Gastroesophageal sphincter (tissue), 4 donors: ENCODE measurements at regions not wholly inside any gene's neighbourhood (a gene's known extent, or its start where the extent isn't known, plus 50 kb on each side); places are given as distances from the start of the nearest gene placed in this dataset.

ENCODE experiments used
- ATAC-seq: fragments of 150-250 bp; one replicate; pipeline ENCODE4 v1.9.1; 2016; ENCODE audit warnings: mild to moderate bottlenecking, moderate library complexity
- H3K27ac ChIP-seq, 4 donors: fragments of 200-600 bp; sonication (generic) in 3 of 4; 1 replicate in 3 of 4; 2 replicates in 1 of 4; pipeline ENCODE4 v1.5.1; 2016 to 2019
- H3K27me3 ChIP-seq: fragments of 200-600 bp; sonication (generic); one replicate; pipeline ENCODE4 v1.5.1; 2019
- H3K36me3 ChIP-seq, 2 donors: fragments of 200-600 bp; sonication (generic); one replicate each; pipeline ENCODE4 v1.5.1; 2019; ENCODE audit warnings: control low read depth in 1 of 2
- H3K4me1 ChIP-seq, 3 donors: fragments of 200-600 bp; sonication (generic); 1 replicate in 2 of 3; 2 replicates in 1 of 3; pipeline ENCODE4 v1.5.1; 2016 to 2019; ENCODE audit warnings: control low read depth in 2 of 3
- H3K4me3 ChIP-seq, 2 donors: fragments of 200-600 bp; sonication (generic); one replicate each; pipeline ENCODE4 v1.5.1; 2019; ENCODE audit warnings: mild to moderate bottlenecking in 1 of 2, moderate library complexity in 1 of 2
- H3K9me3 ChIP-seq, 3 donors: fragments of 200-600 bp; sonication (generic); one replicate each; pipeline ENCODE4 v1.5.1; 2017 to 2019; ENCODE audit warnings: control low read depth in 2 of 3
- EP300 ChIP-seq: sonication (generic); formaldehyde crosslinking; IDR thresholded peaks from one replicate; pipeline ENCODE4 v1.6.1; 2017; ENCODE audit warnings: antibody characterized with exemption, mild to moderate bottlenecking
- POLR2A ChIP-seq, 2 donors: fragments of 450-650 bp; IDR thresholded peaks; one replicate each; pipeline ENCODE4 v1.6.1; 2017; ENCODE audit warnings: antibody characterized with exemption in 2 of 2, mild to moderate bottlenecking in 2 of 2, moderate library complexity in 1 of 2
- POLR2AphosphoS5 ChIP-seq: sonication (generic); formaldehyde crosslinking; IDR thresholded peaks from one replicate; pipeline ENCODE4 v1.6.1; 2017; ENCODE audit warnings: antibody characterized with exemption
- WGBS, 2 donors: methylation state at CpG; one replicate each; pipeline ENCODE4 v1.1.5; 2018; ENCODE audit warnings: low coverage in 1 of 2; 5-methylcytosine and 5-hydroxymethylcytosine counted together
- TF ChIP-seq, protein P1 (sequence below), 4 experiments: fragments of 200-600 bp in 2 of 4; fragments of 450-650 bp in 2 of 4; sonication (generic) in 1 of 4; IDR thresholded peaks; one replicate each; pipeline ENCODE4 v1.5.1; 2017 to 2019; ENCODE audit warnings: antibody characterized with exemption in 4 of 4, mild to moderate bottlenecking in 2 of 4, moderate library complexity in 2 of 4

- Histone ChIP-seq H3K36me3 (no peaks in the 10 kb centered on the region), H3K4me1 (no peaks in the 10 kb centered on the region), H3K27me3 (no peaks in the 10 kb centered on the region), H3K9me3 (no peaks in the 10 kb centered on the region), H3K4me3 (no peak overlapping the region), H3K27ac (no peak overlapping the region)
- TF ChIP-seq POLR2AphosphoS5 (no peak), EP300 (no peak), POLR2A (IDR thresholded peaks at IDR 0.05) (no peak)
- TF ChIP-seq, protein P1, sequence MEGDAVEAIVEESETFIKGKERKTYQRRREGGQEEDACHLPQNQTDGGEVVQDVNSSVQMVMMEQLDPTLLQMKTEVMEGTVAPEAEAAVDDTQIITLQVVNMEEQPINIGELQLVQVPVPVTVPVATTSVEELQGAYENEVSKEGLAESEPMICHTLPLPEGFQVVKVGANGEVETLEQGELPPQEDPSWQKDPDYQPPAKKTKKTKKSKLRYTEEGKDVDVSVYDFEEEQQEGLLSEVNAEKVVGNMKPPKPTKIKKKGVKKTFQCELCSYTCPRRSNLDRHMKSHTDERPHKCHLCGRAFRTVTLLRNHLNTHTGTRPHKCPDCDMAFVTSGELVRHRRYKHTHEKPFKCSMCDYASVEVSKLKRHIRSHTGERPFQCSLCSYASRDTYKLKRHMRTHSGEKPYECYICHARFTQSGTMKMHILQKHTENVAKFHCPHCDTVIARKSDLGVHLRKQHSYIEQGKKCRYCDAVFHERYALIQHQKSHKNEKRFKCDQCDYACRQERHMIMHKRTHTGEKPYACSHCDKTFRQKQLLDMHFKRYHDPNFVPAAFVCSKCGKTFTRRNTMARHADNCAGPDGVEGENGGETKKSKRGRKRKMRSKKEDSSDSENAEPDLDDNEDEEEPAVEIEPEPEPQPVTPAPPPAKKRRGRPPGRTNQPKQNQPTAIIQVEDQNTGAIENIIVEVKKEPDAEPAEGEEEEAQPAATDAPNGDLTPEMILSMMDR (IDR thresholded peaks at IDR 0.05), result no peak
- 72 to 84% methylated on average over 5 to 8 of the region's 11 CpGs for whole genome bisulfite sequencing, 2 donors
- ATAC-seq, result no peak
Observed at GRCh38 chr21:16239659-16240265, 510.0 kb downstream of the USP25 start.

GRCh38 chr21:16241016-16241415, 511.2 kb downstream of the USP25 start:
- H3K4me1 ChIP-seq, result no peaks in the 10 kb centered on the region
- no peak for ATAC-seq
- H3K27me3 ChIP-seq, result no peaks in the 10 kb centered on the region
- 64 to 79% methylated on average over 2 of the region's 2 CpGs for WGBS, 2 donors
- no peaks in the 10 kb centered on the region for H3K36me3 ChIP-seq
- no peak for TF ChIP-seq EP300
- TF ChIP-seq, protein P1 (IDR thresholded peaks at IDR 0.05), result no peak
- TF ChIP-seq POLR2AphosphoS5, result no peak
- TF ChIP-seq POLR2A (IDR thresholded peaks at IDR 0.05), result no peak
- no peak overlapping the region for H3K4me3 ChIP-seq
- H3K9me3 ChIP-seq, result no peaks in the 10 kb centered on the region
- no peak overlapping the region for H3K27ac ChIP-seq

DNA sequence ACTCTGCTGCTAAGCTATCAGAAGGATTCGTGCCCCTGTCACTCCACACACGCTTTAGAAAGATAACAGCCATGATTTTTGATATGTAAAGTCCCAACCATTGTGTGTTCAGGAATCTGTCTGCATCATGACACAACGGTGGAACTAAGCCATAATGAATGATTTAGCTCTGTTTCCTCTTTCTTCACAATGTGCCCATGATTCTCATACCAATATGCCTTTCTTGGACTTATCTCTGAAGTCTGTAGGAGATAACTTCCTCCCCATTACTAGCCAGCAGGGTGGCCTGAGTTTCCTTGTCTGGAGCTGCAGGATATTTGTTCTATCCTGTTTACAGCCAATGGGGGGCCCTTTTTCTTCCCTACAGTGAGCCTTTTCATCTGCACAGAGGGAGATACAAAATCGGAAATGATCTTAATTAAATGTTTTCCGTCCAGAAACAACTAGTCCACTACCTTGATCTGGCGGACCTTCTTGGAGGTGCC, 511.7 kb downstream of the USP25 start:
- WGBS, 2 donors, result 63 to 74% methylated on average over 6 of the region's 6 CpGs
- no peak overlapping the region for H3K4me3 ChIP-seq
- no peaks in the 10 kb centered on the region for H3K36me3 ChIP-seq
- TF ChIP-seq, protein P1 (IDR thresholded peaks at IDR 0.05), result no peak
- TF ChIP-seq POLR2AphosphoS5 (no peak), EP300 (no peak), POLR2A (IDR thresholded peaks at IDR 0.05) (no peak)
- H3K27me3 ChIP-seq, result no peaks in the 10 kb centered on the region
- H3K9me3 ChIP-seq, result no peaks in the 10 kb centered on the region
- no peaks in the 10 kb centered on the region for H3K4me1 ChIP-seq
- no peak overlapping the region for H3K27ac ChIP-seq
- ATAC-seq, result no peak

DNA sequence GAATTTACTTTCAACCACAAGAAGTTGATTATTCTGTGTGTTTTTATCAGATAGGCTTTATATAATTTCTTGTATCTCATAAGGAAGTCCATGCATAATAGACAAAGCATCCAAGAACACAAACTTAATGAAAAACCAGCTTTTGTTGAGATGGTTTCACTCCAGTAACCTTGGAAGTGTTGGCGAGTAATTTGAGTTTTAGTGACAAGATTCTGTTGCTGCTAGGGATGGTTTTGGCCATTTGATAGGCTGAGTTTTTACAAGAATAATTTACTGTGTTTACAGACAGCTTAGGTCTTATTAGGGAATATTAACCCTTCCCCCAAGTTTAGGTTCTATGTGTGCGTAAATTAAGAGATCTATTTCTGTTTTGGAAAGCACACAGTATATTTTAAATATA, 513.6 kb downstream of the USP25 start:
- no peak overlapping the region for H3K27ac ChIP-seq
- TF ChIP-seq POLR2A (IDR thresholded peaks at IDR 0.05) (no peak), POLR2AphosphoS5 (no peak), EP300 (no peak)
- TF ChIP-seq, protein P1 (IDR thresholded peaks at IDR 0.05), result no peak
- no peak for ATAC-seq
- no peaks in the 10 kb centered on the region for H3K4me1 ChIP-seq
- no peaks in the 10 kb centered on the region for H3K9me3 ChIP-seq
- 95 to 100% methylated on average over 2 of the region's 2 CpGs for WGBS, 2 donors
- H3K4me3 ChIP-seq, result no peak overlapping the region
- H3K36me3 ChIP-seq, result no peaks in the 10 kb centered on the region
- no peaks in the 10 kb centered on the region for H3K27me3 ChIP-seq

GRCh38 chr21:16248705-16249104, 518.9 kb downstream of the USP25 start:
- H3K9me3 ChIP-seq, result no peaks in the 10 kb centered on the region
- 58 to 79% methylated on average over 1 to 2 of the region's 3 CpGs for WGBS, 2 donors
- no peak for TF ChIP-seq EP300
- TF ChIP-seq, protein P1 (IDR thresholded peaks at IDR 0.05), result no peak
- TF ChIP-seq POLR2AphosphoS5, result no peak
- no peak for TF ChIP-seq POLR2A (IDR thresholded peaks at IDR 0.05)
- no peaks in the 10 kb centered on the region for H3K36me3 ChIP-seq
- H3K4me3 ChIP-seq, result no peak overlapping the region
- no peak for ATAC-seq
- no peak overlapping the region for H3K27ac ChIP-seq
- H3K27me3 ChIP-seq, result no peaks in the 10 kb centered on the region
- H3K4me1 ChIP-seq, result no peaks in the 10 kb centered on the region
